Mammary epithelial cell (primary cell): ENCODE measurements at regions not wholly inside any gene's neighbourhood (a gene's known extent, or its start where the extent isn't known, plus 50 kb on each side); places are given as distances from the start of the nearest gene placed in this dataset.

Experiments
- EZH2 ChIP-seq: IDR thresholded peaks from 2 replicates; pipeline ENCODE4 v1.6.1; 2012; ENCODE audit warnings: low read length, inconsistent platforms, borderline replicate concordance
- TF ChIP-seq, protein P1 (sequence below), 2 donors: IDR thresholded peaks in 1 of 2; conservative IDR thresholded peaks in 1 of 2; 2 replicates each; pipeline ENCODE4 v1.5.1; 2011 to 2012; ENCODE audit warnings: inconsistent platforms in 2 of 2, low read length in 2 of 2, mild to moderate bottlenecking in 2 of 2, control low read depth in 1 of 2, low read depth in 1 of 2; ENCODE audit not compliant: insufficient read depth in 1 of 2; ENCODE audit errors: extremely low read depth in 1 of 2

GRCh38 chr12:76634133-76634532 is 74.6 kb upstream of the OSBPL8 start:
- TF ChIP-seq, protein P1, sequence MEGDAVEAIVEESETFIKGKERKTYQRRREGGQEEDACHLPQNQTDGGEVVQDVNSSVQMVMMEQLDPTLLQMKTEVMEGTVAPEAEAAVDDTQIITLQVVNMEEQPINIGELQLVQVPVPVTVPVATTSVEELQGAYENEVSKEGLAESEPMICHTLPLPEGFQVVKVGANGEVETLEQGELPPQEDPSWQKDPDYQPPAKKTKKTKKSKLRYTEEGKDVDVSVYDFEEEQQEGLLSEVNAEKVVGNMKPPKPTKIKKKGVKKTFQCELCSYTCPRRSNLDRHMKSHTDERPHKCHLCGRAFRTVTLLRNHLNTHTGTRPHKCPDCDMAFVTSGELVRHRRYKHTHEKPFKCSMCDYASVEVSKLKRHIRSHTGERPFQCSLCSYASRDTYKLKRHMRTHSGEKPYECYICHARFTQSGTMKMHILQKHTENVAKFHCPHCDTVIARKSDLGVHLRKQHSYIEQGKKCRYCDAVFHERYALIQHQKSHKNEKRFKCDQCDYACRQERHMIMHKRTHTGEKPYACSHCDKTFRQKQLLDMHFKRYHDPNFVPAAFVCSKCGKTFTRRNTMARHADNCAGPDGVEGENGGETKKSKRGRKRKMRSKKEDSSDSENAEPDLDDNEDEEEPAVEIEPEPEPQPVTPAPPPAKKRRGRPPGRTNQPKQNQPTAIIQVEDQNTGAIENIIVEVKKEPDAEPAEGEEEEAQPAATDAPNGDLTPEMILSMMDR (conservative IDR thresholded peaks at IDR 0.05 in 1 of 2, IDR thresholded peaks at IDR 0.05 in 1 of 2; ENCODE audit: extremely low read depth in 1 of 2, insufficient read depth in 1 of 2, low read depth in 1 of 2, low read length in 2 of 2) = no peak
- TF ChIP-seq EZH2 = no peak
